ENCODE measurements at regions not wholly inside any gene's neighbourhood (a gene's known extent, or its start where the extent isn't known, plus 50 kb on each side); places are given as distances from the start of the nearest gene placed in this dataset.

DNA sequence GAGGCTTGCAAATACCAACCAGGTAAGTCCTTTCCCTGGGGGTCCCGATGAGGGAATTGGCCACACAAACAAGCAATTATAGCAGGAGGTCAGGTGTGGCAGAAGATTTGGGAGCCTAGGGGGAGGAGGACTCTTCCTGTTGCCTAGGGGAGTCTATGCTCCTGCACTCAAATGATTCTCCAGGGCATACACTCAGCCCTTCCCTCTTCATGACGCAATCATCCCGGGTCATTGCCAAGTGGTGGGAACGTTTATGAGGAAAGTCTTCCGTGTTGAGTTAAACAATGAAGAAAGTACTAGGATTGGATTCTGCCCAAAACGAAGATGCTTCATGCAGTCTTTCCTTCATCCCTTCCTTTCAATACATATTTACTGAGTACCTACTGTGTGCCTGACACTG, 186.5 kb upstream of the TSHZ2 start:
- Histone ChIP-seq H3K9me3 (no peaks in the 10 kb centered on the region), H3K4me1 (no peaks in the 10 kb centered on the region), H3K36me3 (no peaks in the 10 kb centered on the region), H3K4me3 (no peak overlapping the region), H3K27ac (no peak overlapping the region), H3K27me3 (no peaks in the 10 kb centered on the region)
- intact Hi-C loops (cut with DNase I; ENCODE audit: low total_unique reads) = no loop called here
- peak in 1 of 2 donors; percentile 43 for DNase-seq
- TF ChIP-seq, protein P1, sequence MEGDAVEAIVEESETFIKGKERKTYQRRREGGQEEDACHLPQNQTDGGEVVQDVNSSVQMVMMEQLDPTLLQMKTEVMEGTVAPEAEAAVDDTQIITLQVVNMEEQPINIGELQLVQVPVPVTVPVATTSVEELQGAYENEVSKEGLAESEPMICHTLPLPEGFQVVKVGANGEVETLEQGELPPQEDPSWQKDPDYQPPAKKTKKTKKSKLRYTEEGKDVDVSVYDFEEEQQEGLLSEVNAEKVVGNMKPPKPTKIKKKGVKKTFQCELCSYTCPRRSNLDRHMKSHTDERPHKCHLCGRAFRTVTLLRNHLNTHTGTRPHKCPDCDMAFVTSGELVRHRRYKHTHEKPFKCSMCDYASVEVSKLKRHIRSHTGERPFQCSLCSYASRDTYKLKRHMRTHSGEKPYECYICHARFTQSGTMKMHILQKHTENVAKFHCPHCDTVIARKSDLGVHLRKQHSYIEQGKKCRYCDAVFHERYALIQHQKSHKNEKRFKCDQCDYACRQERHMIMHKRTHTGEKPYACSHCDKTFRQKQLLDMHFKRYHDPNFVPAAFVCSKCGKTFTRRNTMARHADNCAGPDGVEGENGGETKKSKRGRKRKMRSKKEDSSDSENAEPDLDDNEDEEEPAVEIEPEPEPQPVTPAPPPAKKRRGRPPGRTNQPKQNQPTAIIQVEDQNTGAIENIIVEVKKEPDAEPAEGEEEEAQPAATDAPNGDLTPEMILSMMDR (IDR thresholded peaks at IDR 0.05) = no peak

DNA sequence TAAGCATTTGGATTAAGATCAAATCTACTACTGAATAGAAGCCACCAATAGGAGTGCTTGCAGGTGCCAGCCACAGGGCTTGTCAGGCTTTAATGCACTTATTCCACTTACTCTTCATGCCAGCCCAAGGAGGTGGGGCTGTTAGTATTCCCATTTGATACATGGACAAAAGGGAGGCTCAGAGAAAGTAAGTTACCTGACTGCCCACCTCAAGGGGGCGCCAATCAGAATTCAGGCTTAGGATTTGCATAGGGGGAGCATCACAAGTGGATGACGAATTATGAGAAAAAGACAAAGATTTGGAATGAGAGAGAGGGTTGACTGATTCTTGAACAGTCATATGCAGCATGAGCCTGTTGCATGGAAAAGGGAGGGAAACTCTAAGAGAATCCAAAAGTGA, 188.4 kb upstream of the TSHZ2 start:
- H3K4me3 ChIP-seq = no peak overlapping the region
- TF ChIP-seq, protein P1 (IDR thresholded peaks at IDR 0.05) = no peak
- H3K27me3 ChIP-seq = no peaks in the 10 kb centered on the region
- intact Hi-C loops (cut with DNase I; ENCODE audit: low total_unique reads) = no loop called here
- no peak overlapping the region for H3K27ac ChIP-seq
- no peak for DNase-seq
- no peaks in the 10 kb centered on the region for H3K4me1 ChIP-seq
- H3K36me3 ChIP-seq = no peaks in the 10 kb centered on the region
- no peaks in the 10 kb centered on the region for H3K9me3 ChIP-seq

DNA sequence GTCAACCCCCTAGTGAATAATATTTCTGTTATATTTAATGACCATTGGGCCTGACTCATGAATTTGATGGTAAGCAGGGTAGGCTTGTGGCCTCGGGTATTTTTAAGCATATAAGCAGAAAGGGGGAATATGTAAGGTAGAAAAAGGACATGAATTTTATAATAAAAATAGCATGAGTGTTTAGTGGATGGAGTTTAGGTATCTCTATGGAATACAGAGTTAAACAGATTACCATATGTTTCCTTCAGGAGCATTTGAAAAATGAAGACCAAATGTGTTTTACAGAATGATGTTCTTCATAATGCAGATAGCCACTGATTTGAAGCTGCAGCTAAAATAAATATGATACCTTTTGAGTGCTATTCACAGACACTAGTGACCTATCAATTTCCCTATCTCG, 191.7 kb upstream of the TSHZ2 start:
- H3K4me3 ChIP-seq = no peak overlapping the region
- no peaks in the 10 kb centered on the region for H3K9me3 ChIP-seq
- intact Hi-C loops (cut with DNase I; ENCODE audit: low total_unique reads) = no loop called here
- H3K36me3 ChIP-seq = no peaks in the 10 kb centered on the region
- TF ChIP-seq, protein P1 (IDR thresholded peaks at IDR 0.05) = no peak
- no peaks in the 10 kb centered on the region for H3K4me1 ChIP-seq
- no peak overlapping the region for H3K27ac ChIP-seq
- H3K27me3 ChIP-seq = no peaks in the 10 kb centered on the region
- DNase-seq = no peak

DNA sequence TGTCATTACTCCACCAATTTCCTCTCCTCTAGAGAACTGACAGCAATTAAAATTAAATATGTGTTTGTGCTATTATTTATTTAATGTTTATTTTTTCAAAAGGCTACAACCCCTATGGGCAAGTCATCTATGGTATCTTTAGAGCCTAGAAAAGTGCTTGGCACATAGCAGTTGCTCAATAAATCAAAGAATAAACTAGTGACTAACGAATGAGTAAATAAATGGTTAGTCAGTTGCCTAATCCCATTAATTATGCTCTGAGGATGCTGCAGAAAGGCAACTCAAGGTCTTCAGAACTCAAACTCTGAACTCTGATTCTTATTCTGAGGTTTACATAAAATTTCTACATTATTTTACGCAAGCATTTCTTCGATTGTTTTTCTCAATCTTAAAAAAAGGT, 193.0 kb upstream of the TSHZ2 start:
- H3K36me3 ChIP-seq = no peaks in the 10 kb centered on the region
- intact Hi-C loops (cut with DNase I; ENCODE audit: low total_unique reads) = no loop called here
- TF ChIP-seq, protein P1 (IDR thresholded peaks at IDR 0.05) = no peak
- no peak overlapping the region for H3K27ac ChIP-seq
- H3K4me1 ChIP-seq = no peaks in the 10 kb centered on the region
- H3K9me3 ChIP-seq = no peaks in the 10 kb centered on the region
- H3K4me3 ChIP-seq = no peak overlapping the region
- no peaks in the 10 kb centered on the region for H3K27me3 ChIP-seq
- DNase-seq = no peak

DNA sequence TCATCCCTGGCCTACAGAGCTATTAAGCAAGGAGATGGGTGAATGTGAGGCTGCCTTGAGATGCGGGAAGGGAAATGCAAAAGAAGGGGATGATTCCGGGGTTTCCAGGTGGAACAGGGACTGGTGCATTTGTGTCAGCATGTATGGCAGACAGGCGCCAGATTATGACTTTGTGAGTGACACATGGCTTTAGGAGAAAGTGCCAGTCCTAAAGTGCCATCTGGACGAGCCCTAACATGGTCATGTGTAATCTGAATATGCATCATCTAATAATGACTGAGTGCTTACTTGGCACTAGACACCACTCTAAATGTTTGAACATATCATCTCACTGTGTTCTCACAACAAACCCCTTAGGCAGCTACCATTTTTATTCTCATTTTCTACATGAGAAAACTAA, 195.0 kb upstream of the TSHZ2 start:
- Histone ChIP-seq H3K27ac (no peak overlapping the region), H3K4me3 (no peak overlapping the region), H3K4me1 (no peaks in the 10 kb centered on the region), H3K27me3 (no peaks in the 10 kb centered on the region), H3K9me3 (no peaks in the 10 kb centered on the region), H3K36me3 (no peaks in the 10 kb centered on the region)
- intact Hi-C loops (cut with DNase I; ENCODE audit: low total_unique reads) = no loop called here
- no peak for DNase-seq
- TF ChIP-seq, protein P1 (IDR thresholded peaks at IDR 0.05) = no peak

DNA sequence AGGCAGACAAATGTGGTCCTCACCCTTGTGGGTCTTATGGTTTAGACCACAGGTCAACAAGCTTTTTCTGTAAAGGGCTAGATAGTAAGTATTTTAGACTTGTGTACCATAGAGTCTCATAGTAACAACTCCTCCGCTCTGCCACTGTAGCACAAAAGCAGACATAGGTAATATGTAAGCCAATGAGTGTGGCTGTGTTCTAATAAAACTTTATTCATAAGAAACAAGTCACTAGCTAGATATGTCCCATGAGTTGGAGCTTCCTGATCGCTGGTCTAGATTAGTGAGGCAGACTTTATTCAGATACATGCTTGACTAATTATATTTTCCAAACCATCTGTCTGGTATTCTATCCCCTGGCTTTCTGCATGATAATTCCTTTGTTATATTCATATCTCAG, 196.4 kb upstream of the TSHZ2 start:
- no peaks in the 10 kb centered on the region for H3K4me1 ChIP-seq
- H3K9me3 ChIP-seq = no peaks in the 10 kb centered on the region
- H3K27me3 ChIP-seq = no peaks in the 10 kb centered on the region
- no peak for DNase-seq
- intact Hi-C loops (cut with DNase I; ENCODE audit: low total_unique reads) = no loop called here
- TF ChIP-seq, protein P1 (IDR thresholded peaks at IDR 0.05) = no peak
- no peaks in the 10 kb centered on the region for H3K36me3 ChIP-seq
- no peak overlapping the region for H3K4me3 ChIP-seq
- no peak overlapping the region for H3K27ac ChIP-seq

Measured in tibial artery (tissue), 4 donors.